ENCODE measurements at regions not wholly inside any gene's neighbourhood (a gene's known extent, or its start where the extent isn't known, plus 50 kb on each side); places are given as distances from the start of the nearest gene placed in this dataset.

DNA sequence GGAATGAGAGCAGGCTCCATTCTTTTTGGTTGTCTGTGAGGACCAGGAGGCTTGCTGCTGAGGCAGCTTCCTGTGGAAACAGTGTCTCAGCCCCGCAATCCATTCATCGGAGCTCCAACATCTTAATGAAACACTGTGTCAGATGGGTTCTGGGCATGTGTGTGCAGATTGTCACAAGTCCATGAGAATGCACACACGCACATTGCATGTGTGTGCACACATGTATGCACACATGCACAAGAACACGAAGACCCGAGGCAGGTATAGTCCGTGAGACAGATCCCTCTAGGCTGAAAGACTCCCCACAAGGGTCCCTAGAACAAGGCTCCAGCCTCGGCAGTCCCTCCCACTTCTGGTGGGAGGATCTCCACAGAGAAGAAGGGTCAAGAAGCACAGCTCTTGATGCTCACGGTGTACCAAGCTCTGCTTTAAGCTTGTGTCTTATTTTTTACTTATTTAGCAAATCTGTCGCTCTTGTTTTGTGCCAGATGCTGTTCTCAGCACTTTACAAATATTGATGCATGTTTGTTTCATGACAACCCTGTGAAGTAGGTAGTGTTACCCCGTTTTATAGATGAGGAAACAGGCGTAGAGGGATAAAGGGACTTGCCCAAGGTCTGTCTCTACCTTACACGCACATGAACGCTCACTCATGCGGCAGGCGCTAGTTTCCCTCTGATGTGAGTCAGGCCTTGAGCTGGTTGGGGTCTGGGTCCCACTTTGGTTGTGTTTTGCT lies 213.1 kb downstream of the SEC14L1 start:
- Histone ChIP-seq H3K4me3 (ENCODE audit: low read length) (no peak overlapping the region), H3K9me3 (ENCODE audit: control insufficient read depth, insufficient read depth, low read length) (no peaks in the 10 kb centered on the region), H3K27ac (ENCODE audit: low read depth, low read length) (no peak overlapping the region), H3K4me2 (ENCODE audit: low read length) (no peak overlapping the region), H4K20me1 (ENCODE audit: control insufficient read depth, insufficient read depth, low read depth, low read length) (no peaks in the 10 kb centered on the region), H3K27me3 (ENCODE audit: control insufficient read depth, low read length) (no peaks in the 10 kb centered on the region), H3K4me1 (ENCODE audit: control insufficient read depth, low read length) (no peaks in the 10 kb centered on the region), H3K9me2 (replicated peaks; ENCODE audit: control insufficient read depth, low read length) (no peaks in the 10 kb centered on the region), H3F3A (ENCODE audit: control insufficient read depth, insufficient read depth) (no peaks in the 10 kb centered on the region), H3K79me2 (ENCODE audit: control insufficient read depth, low read length) (no peaks in the 10 kb centered on the region), H3K36me3 (ENCODE audit: control insufficient read depth, low read length) (no peaks in the 10 kb centered on the region)
- TF ChIP-seq, protein P1, sequence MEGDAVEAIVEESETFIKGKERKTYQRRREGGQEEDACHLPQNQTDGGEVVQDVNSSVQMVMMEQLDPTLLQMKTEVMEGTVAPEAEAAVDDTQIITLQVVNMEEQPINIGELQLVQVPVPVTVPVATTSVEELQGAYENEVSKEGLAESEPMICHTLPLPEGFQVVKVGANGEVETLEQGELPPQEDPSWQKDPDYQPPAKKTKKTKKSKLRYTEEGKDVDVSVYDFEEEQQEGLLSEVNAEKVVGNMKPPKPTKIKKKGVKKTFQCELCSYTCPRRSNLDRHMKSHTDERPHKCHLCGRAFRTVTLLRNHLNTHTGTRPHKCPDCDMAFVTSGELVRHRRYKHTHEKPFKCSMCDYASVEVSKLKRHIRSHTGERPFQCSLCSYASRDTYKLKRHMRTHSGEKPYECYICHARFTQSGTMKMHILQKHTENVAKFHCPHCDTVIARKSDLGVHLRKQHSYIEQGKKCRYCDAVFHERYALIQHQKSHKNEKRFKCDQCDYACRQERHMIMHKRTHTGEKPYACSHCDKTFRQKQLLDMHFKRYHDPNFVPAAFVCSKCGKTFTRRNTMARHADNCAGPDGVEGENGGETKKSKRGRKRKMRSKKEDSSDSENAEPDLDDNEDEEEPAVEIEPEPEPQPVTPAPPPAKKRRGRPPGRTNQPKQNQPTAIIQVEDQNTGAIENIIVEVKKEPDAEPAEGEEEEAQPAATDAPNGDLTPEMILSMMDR (IDR thresholded peaks at IDR 0.05; ENCODE audit: low read depth, low read length, poor library complexity, severe bottlenecking): no peak
- no peak for TF ChIP-seq EZH2phosphoT487 (IDR thresholded peaks at IDR 0.05; ENCODE audit: borderline replicate concordance, low read length)

DNA sequence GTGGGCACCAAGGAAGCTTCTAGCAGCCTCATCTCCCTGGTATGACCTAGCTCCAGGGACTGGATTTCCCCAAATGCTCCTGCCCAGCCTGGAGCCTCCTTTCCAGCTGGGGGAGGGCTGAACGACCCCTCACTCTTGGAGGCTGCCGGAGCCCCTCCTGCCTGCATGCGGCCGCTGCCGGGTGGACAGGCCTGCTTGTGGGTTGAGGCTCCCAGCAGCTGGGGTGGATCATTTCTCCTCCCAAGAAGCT lies 213.6 kb downstream of the SEC14L1 start:
- no peaks in the 10 kb centered on the region for H3K9me2 ChIP-seq (replicated peaks; ENCODE audit: control insufficient read depth, low read length)
- no peak overlapping the region for H3K4me3 ChIP-seq (ENCODE audit: low read length)
- no peak overlapping the region for H3K4me2 ChIP-seq (ENCODE audit: low read length)
- no peaks in the 10 kb centered on the region for H3F3A ChIP-seq (ENCODE audit: control insufficient read depth, insufficient read depth)
- H4K20me1 ChIP-seq (ENCODE audit: control insufficient read depth, insufficient read depth, low read depth, low read length): no peaks in the 10 kb centered on the region
- TF ChIP-seq EZH2phosphoT487 (IDR thresholded peaks at IDR 0.05; ENCODE audit: borderline replicate concordance, low read length): no peak
- TF ChIP-seq, protein P1 (IDR thresholded peaks at IDR 0.05; ENCODE audit: low read depth, low read length, poor library complexity, severe bottlenecking): no peak
- no peaks in the 10 kb centered on the region for H3K27me3 ChIP-seq (ENCODE audit: control insufficient read depth, low read length)
- H3K36me3 ChIP-seq (ENCODE audit: control insufficient read depth, low read length): no peaks in the 10 kb centered on the region
- no peak overlapping the region for H3K27ac ChIP-seq (ENCODE audit: low read depth, low read length)
- H3K79me2 ChIP-seq (ENCODE audit: control insufficient read depth, low read length): no peaks in the 10 kb centered on the region
- no peaks in the 10 kb centered on the region for H3K4me1 ChIP-seq (ENCODE audit: control insufficient read depth, low read length)
- H3K9me3 ChIP-seq (ENCODE audit: control insufficient read depth, insufficient read depth, low read length): no peaks in the 10 kb centered on the region

DNA sequence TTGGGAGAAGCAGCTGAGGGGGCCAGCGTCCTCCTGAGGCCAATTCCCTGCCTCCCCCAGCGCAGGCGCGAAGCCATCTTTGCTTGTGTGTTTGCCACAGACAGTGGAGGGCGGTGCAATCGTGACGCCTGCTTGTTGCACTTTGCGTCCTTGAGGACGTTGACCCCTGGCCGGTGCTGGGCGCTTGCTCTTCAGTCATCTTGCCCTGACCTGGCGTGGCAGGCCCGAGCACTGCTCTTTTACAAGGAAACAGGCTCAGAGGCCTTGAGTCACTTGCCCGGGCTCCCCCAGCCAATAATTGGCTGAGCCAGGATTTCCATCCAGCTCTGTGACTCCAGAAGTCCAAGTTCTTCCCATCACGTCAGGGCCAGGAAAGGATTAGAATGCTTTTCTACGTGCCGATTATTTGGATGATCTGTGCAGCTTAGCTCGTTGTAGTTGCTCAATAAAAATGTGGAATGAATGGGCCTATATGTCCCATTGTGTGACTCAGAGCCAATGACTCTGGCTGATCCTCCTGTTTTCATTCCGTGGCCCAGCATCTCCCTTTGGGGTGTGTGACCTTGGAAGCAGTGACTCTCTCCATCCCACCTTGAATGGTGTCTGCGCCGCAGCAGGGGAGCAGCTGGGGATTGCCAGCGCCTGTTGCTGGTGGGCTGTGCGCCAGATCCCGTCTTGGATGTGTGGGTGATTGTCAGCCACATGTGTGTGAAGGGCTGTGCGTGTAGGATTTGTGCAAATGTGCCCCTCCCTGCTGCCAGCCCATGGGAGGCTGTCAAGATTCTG lies 214.1 kb downstream of the SEC14L1 start:
- Histone ChIP-seq H4K20me1 (ENCODE audit: control insufficient read depth, insufficient read depth, low read depth, low read length) (no peaks in the 10 kb centered on the region), H3K27ac (ENCODE audit: low read depth, low read length) (no peak overlapping the region), H3K4me2 (ENCODE audit: low read length) (no peak overlapping the region), H3K4me1 (ENCODE audit: control insufficient read depth, low read length) (no peaks in the 10 kb centered on the region), H3K9me3 (ENCODE audit: control insufficient read depth, insufficient read depth, low read length) (no peaks in the 10 kb centered on the region), H3K4me3 (ENCODE audit: low read length) (no peak overlapping the region), H3K9me2 (replicated peaks; ENCODE audit: control insufficient read depth, low read length) (no peaks in the 10 kb centered on the region), H3K79me2 (ENCODE audit: control insufficient read depth, low read length) (no peaks in the 10 kb centered on the region), H3F3A (ENCODE audit: control insufficient read depth, insufficient read depth) (no peaks in the 10 kb centered on the region), H3K27me3 (ENCODE audit: control insufficient read depth, low read length) (no peaks in the 10 kb centered on the region), H3K36me3 (ENCODE audit: control insufficient read depth, low read length) (no peaks in the 10 kb centered on the region)
- TF ChIP-seq EZH2phosphoT487 (IDR thresholded peaks at IDR 0.05; ENCODE audit: borderline replicate concordance, low read length): no peak
- TF ChIP-seq, protein P1 (IDR thresholded peaks at IDR 0.05; ENCODE audit: low read depth, low read length, poor library complexity, severe bottlenecking): no peak
